HEK293T (cell line): ENCODE measurements at regions not wholly inside any gene's neighbourhood (a gene's known extent, or its start where the extent isn't known, plus 50 kb on each side); places are given as distances from the start of the nearest gene placed in this dataset.

Experiments
- CTCF ChIA-PET: fragments of 350-600 bp; formaldehyde crosslinking; extraction: SDS; loops from one replicate; lab custom pipeline; 2021; ENCODE audit warnings: antibody characterized with exemption, inconsistent platforms; lab: Yijun Ruan, JAX
- POLR2A ChIA-PET: fragments of 350-600 bp; formaldehyde crosslinking; extraction: SDS; loops from one replicate; lab custom pipeline; 2020; ENCODE audit warnings: antibody characterized with exemption, inconsistent platforms; lab: Yijun Ruan, JAX
- DNase-seq: peaks from one replicate; pipeline ENCODE4 v3.0.0; 2012; ENCODE audit warnings: mixed read lengths; ENCODE audit errors: extremely low spot score
- ARNT ChIP-seq: fragments of 450-650 bp; IDR thresholded peaks from 2 replicates; pipeline ENCODE4 v1.6.1; 2017; ENCODE audit warnings: mild to moderate bottlenecking
- BHLHE40 ChIP-seq: fragments of 450-650 bp; IDR thresholded peaks from 2 replicates; pipeline ENCODE4 v1.6.1; 2016; ENCODE audit warnings: mild to moderate bottlenecking, moderate library complexity, borderline replicate concordance
- CTBP1 ChIP-seq: fragments of 450-650 bp; IDR thresholded peaks from 2 replicates; pipeline ENCODE4 v1.6.1; 2016; ENCODE audit warnings: borderline replicate concordance
- ELF4 ChIP-seq: fragments of 450-650 bp; IDR thresholded peaks from 2 replicates; pipeline ENCODE4 v1.6.1; 2017; ENCODE audit warnings: antibody characterized with exemption
- FOXA1 ChIP-seq: fragments of 450-650 bp; IDR thresholded peaks from 2 replicates; pipeline ENCODE4 v1.6.1; 2016; ENCODE audit warnings: mild to moderate bottlenecking
- FOXK2 ChIP-seq: fragments of 450-650 bp; IDR thresholded peaks from 2 replicates; pipeline ENCODE4 v1.6.1; 2016; ENCODE audit warnings: mild to moderate bottlenecking
- FOXM1 ChIP-seq: fragments of 450-650 bp; IDR thresholded peaks from 2 replicates; pipeline ENCODE4 v1.6.1; 2017; ENCODE audit warnings: mild to moderate bottlenecking, borderline replicate concordance
- HDGF ChIP-seq: fragments of 450-650 bp; IDR thresholded peaks from 2 replicates; pipeline ENCODE4 v1.6.1; 2017; ENCODE audit warnings: antibody characterized with exemption, borderline replicate concordance
- L3MBTL2 ChIP-seq: fragments of 450-650 bp; conservative IDR thresholded peaks from 2 replicates; pipeline ENCODE4 v1.6.1; 2016; ENCODE audit warnings: mild to moderate bottlenecking
- LEF1 ChIP-seq: fragments of 450-650 bp; IDR thresholded peaks from 2 replicates; pipeline ENCODE4 v1.6.1; 2017; ENCODE audit warnings: mild to moderate bottlenecking, borderline replicate concordance
- NFRKB ChIP-seq: fragments of 450-650 bp; IDR thresholded peaks from 2 replicates; pipeline ENCODE4 v1.6.1; 2016; ENCODE audit warnings: mild to moderate bottlenecking, moderate library complexity
- SP1 ChIP-seq: fragments of 450-650 bp; IDR thresholded peaks from 2 replicates; pipeline ENCODE4 v1.6.1; 2017
- SUZ12 ChIP-seq: fragments of 450-650 bp; IDR thresholded peaks from 2 replicates; pipeline ENCODE4 v1.6.1; 2016; ENCODE audit warnings: mild to moderate bottlenecking
- TARDBP ChIP-seq: fragments of 450-650 bp; IDR thresholded peaks from 2 replicates; pipeline ENCODE4 v1.6.1; 2016
- ZNF384 ChIP-seq: fragments of 450-650 bp; IDR thresholded peaks from 2 replicates; pipeline ENCODE4 v1.6.1; 2016
- TF ChIP-seq, protein P1 (sequence below): fragments of 450-650 bp; IDR thresholded peaks from 2 replicates; pipeline ENCODE4 v1.6.1; 2016

DNA sequence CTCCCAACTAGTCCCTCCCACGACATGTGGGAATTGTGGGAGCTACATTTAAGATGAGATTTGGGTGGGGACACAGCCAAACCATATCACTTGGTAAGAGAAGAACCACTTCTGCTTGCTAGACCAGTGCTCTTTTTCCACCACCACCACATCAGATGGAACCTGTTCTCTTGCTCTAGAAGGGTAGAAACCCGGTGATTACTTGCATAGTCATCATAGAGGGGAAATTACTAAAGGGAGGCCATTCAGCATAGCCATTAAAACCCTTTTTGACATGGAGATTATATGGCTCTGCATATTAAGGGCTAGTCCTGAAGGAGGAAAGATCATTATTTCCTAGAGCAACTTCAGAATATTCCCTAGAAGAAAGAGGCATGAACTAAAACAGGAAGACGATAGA is 1188.0 kb downstream of the CDH11 start:
- ChIA-PET POLR2A (no interaction called here), CTCF (no interaction called here)
- no peak for DNase-seq
- TF ChIP-seq FOXK2 (no peak), LEF1 (no peak), FOXM1 (no peak), ARNT (no peak), ZNF384 (no peak), FOXA1 (no peak), CTBP1 (no peak), SP1 (no peak), NFRKB (no peak)

DNA sequence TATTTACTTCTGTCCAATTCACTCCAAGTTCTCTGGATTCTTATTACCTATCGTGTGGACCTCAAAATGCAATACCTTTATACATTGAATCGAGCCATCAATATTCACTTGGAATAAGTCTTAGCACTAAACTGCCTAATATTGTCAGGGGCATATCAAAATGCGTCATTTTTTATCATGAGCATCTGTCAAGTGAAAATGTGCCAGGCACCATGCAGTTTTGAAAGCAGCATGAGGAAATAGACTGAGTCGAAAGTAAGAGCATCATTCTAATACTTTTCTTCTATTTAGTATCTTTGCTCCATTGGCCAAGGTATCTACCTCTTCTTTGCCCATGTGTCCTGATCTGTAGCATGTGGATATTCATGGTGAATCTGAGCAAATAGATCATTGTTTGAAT is 1193.4 kb downstream of the CDH11 start:
- POLR2A ChIA-PET: no interaction called here
- no peak for DNase-seq
- TF ChIP-seq SUZ12 (no peak), ZNF384 (no peak), LEF1 (no peak), TARDBP (no peak), FOXA1 (no peak), CTBP1 (no peak), FOXM1 (no peak), L3MBTL2 (no peak), NFRKB (no peak), BHLHE40 (no peak), ELF4 (no peak), ARNT (no peak), SP1 (no peak), HDGF (no peak), FOXK2 (no peak)
- TF ChIP-seq, protein P1, sequence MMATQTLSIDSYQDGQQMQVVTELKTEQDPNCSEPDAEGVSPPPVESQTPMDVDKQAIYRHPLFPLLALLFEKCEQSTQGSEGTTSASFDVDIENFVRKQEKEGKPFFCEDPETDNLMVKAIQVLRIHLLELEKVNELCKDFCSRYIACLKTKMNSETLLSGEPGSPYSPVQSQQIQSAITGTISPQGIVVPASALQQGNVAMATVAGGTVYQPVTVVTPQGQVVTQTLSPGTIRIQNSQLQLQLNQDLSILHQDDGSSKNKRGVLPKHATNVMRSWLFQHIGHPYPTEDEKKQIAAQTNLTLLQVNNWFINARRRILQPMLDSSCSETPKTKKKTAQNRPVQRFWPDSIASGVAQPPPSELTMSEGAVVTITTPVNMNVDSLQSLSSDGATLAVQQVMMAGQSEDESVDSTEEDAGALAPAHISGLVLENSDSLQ: no peak
- CTCF ChIA-PET: no interaction called here

DNA sequence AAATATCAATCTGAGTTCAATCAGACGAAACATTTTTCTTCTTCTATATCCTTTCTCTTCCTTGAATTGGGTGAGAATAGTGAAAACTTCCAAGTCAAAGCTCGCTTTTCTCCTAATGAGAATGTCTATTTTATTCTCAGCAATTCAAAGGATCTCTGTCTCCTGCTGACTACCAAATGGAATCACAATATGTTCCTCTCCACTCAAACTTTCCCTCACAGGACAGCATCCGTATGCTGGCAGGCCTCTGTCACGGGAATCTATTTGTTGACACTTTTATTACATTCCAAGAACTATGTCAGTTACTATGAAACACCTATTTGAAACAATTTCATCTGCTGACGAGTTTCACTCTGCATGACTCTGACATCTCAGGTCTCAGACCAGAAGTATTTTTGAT is 1196.6 kb downstream of the CDH11 start:
- DNase-seq: no peak
- CTCF ChIA-PET: no interaction called here
- POLR2A ChIA-PET: no interaction called here
- TF ChIP-seq NFRKB: no peak
- no peak for TF ChIP-seq FOXM1
- TF ChIP-seq ARNT: no peak
- TF ChIP-seq ELF4: no peak
- TF ChIP-seq SUZ12: no peak
- no peak for TF ChIP-seq ZNF384
- TF ChIP-seq, protein P1: no peak
- TF ChIP-seq FOXA1: no peak
- TF ChIP-seq BHLHE40: no peak
- TF ChIP-seq SP1: no peak
- TF ChIP-seq FOXK2: no peak
- TF ChIP-seq CTBP1: no peak
- no peak for TF ChIP-seq HDGF
- TF ChIP-seq L3MBTL2: no peak
- TF ChIP-seq TARDBP: no peak
- no peak for TF ChIP-seq LEF1

DNA sequence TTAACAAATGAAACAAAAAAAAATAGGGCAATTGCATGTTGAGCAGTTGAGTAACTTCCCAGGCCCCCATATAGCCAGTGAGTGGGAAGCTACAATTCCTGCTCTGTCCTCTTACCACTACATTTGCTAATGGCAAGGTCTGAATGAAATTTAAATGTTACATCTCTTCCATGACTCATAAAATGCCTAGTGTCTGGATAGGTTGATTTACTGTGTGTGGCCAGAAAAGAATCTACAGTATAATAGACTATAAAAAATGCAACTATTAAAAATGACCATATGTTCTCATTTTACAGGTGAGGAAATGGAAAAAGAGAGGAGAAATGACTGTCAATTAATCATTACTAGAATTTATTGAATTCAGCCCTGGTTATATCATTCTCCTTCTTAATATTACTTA is 1199.3 kb downstream of the CDH11 start:
- CTCF ChIA-PET: no interaction called here
- no peak for DNase-seq
- POLR2A ChIA-PET: no interaction called here
- no peak for TF ChIP-seq ARNT
- no peak for TF ChIP-seq FOXM1
- no peak for TF ChIP-seq SP1
- TF ChIP-seq FOXK2: no peak
- no peak for TF ChIP-seq ELF4
- TF ChIP-seq LEF1: no peak
- no peak for TF ChIP-seq CTBP1
- no peak for TF ChIP-seq L3MBTL2
- no peak for TF ChIP-seq TARDBP
- no peak for TF ChIP-seq BHLHE40
- TF ChIP-seq FOXA1: no peak
- no peak for TF ChIP-seq NFRKB
- TF ChIP-seq ZNF384: no peak
- TF ChIP-seq, protein P1: no peak
- no peak for TF ChIP-seq SUZ12
- TF ChIP-seq HDGF: no peak

DNA sequence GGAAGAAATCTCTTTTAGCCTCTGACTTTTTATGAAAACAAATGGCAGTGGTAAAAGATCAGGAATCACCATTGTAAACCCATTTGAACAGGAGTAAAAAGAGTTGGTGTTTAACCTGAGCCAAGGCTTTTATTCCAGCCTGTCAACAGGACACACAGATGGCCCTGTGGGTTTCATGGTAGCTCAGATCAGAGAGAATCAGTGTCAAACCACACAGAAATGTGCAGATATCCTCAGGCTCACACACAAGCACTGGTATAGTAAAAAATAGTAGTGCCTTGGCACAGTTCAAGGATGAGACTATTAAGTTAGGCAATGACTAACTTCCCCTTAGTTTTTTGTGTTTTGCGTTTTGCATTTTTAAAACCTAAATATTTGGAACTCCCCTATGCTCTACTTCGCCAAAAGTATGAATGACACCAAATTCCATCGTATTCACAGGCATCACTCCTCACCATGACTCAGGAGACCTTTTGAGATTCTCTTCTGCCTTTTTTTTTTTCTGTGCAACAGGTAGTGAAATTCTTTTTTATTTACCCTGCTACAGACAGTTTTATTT is 1200.0 kb downstream of the CDH11 start:
- POLR2A ChIA-PET: no interaction called here
- TF ChIP-seq, protein P1: no peak
- no peak for TF ChIP-seq ELF4
- TF ChIP-seq FOXA1: no peak
- no peak for TF ChIP-seq LEF1
- no peak for TF ChIP-seq FOXM1
- no peak for TF ChIP-seq BHLHE40
- TF ChIP-seq TARDBP: no peak
- TF ChIP-seq SP1: no peak
- no peak for TF ChIP-seq SUZ12
- no peak for TF ChIP-seq HDGF
- TF ChIP-seq ARNT: no peak
- no peak for TF ChIP-seq NFRKB
- TF ChIP-seq ZNF384: no peak
- no peak for TF ChIP-seq FOXK2
- DNase-seq: no peak
- CTCF ChIA-PET: no interaction called here
